GM12878 (cell line): ENCODE measurements at regions not wholly inside any gene's neighbourhood (a gene's known extent, or its start where the extent isn't known, plus 50 kb on each side); places are given as distances from the start of the nearest gene placed in this dataset.

Source experiments
- BCL11A ChIP-seq: IDR thresholded peaks from 2 replicates; pipeline ENCODE4 v1.6.1; 2011; ENCODE audit warnings: low read depth, low read length
- EGR1 ChIP-seq, 2 experiments: IDR thresholded peaks; 1 replicate in 1 of 2; 2 replicates in 1 of 2; pipeline ENCODE4 v1.6.1; 2011 to 2012; ENCODE audit warnings: low read depth in 2 of 2, low read length in 2 of 2, borderline replicate concordance in 1 of 2, mild to moderate bottlenecking in 1 of 2, moderate library complexity in 1 of 2
- TF ChIP-seq, protein P1 (sequence below): fragments of 450-650 bp; IDR thresholded peaks from 2 replicates; pipeline ENCODE4 v1.6.1; 2017; ENCODE audit warnings: mild to moderate bottlenecking
- TF ChIP-seq, protein P2 (sequence below), 3 experiments: IDR thresholded peaks in 2 of 3; conservative IDR thresholded peaks in 1 of 3; 2 replicates each; pipeline ENCODE4 v1.5.1; 2011; ENCODE audit warnings: low read depth in 3 of 3, low read length in 3 of 3, mild to moderate bottlenecking in 3 of 3, control low read depth in 2 of 3, moderate library complexity in 2 of 3, inconsistent platforms in 1 of 3, mixed read lengths in 1 of 3; ENCODE audit not compliant: control insufficient read depth in 2 of 3, insufficient read depth in 1 of 3; ENCODE audit errors: extremely low read depth in 1 of 3
- TF ChIP-seq, protein P3 (sequence below): IDR thresholded peaks from 2 replicates; pipeline ENCODE4 v1.6.1; 2012; ENCODE audit warnings: mild to moderate bottlenecking, low read depth, low read length
- TF ChIP-seq, protein P4 (sequence below): IDR thresholded peaks from 2 replicates; pipeline ENCODE4 v1.6.1; 2012; ENCODE audit warnings: low read depth, low read length, improper control_type of control experiment
- TF ChIP-seq, protein P5 (sequence below): fragments of 450-650 bp; IDR thresholded peaks from 2 replicates; pipeline ENCODE4 v1.6.1; 2016; ENCODE audit warnings: mild to moderate bottlenecking, moderate library complexity, borderline replicate concordance

DNA sequence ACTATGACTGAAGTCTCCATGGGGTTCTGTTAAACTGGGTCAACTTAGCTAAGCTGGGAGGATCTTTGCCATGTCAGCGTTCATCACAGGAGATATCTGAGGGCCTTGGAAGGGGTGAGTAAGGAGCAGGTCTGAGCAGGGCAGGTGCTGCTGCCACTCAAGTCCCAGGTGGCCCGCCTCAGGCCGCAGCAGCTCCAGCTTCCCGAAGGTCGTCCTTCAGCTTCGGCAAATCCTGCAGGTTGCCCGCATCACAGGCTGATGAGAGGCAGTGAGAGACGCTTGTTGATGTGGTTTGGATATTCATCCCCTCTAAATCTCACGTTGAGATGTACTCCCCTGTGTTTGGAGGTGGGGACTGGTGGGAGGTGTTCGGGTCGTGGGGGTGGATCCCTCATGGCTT is 166.6 kb downstream of the VAPA start:
- TF ChIP-seq, protein P1, sequence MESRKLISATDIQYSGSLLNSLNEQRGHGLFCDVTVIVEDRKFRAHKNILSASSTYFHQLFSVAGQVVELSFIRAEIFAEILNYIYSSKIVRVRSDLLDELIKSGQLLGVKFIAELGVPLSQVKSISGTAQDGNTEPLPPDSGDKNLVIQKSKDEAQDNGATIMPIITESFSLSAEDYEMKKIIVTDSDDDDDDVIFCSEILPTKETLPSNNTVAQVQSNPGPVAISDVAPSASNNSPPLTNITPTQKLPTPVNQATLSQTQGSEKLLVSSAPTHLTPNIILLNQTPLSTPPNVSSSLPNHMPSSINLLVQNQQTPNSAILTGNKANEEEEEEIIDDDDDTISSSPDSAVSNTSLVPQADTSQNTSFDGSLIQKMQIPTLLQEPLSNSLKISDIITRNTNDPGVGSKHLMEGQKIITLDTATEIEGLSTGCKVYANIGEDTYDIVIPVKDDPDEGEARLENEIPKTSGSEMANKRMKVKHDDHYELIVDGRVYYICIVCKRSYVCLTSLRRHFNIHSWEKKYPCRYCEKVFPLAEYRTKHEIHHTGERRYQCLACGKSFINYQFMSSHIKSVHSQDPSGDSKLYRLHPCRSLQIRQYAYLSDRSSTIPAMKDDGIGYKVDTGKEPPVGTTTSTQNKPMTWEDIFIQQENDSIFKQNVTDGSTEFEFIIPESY: no peak
- TF ChIP-seq, protein P2, sequence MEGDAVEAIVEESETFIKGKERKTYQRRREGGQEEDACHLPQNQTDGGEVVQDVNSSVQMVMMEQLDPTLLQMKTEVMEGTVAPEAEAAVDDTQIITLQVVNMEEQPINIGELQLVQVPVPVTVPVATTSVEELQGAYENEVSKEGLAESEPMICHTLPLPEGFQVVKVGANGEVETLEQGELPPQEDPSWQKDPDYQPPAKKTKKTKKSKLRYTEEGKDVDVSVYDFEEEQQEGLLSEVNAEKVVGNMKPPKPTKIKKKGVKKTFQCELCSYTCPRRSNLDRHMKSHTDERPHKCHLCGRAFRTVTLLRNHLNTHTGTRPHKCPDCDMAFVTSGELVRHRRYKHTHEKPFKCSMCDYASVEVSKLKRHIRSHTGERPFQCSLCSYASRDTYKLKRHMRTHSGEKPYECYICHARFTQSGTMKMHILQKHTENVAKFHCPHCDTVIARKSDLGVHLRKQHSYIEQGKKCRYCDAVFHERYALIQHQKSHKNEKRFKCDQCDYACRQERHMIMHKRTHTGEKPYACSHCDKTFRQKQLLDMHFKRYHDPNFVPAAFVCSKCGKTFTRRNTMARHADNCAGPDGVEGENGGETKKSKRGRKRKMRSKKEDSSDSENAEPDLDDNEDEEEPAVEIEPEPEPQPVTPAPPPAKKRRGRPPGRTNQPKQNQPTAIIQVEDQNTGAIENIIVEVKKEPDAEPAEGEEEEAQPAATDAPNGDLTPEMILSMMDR (IDR thresholded peaks at IDR 0.05 in 2 of 3, conservative IDR thresholded peaks at IDR 0.05 in 1 of 3; ENCODE audit: control insufficient read depth in 2 of 3, extremely low read depth in 1 of 3, insufficient read depth in 1 of 3, low read depth in 3 of 3, low read length in 3 of 3): no peak
- TF ChIP-seq, protein P3, sequence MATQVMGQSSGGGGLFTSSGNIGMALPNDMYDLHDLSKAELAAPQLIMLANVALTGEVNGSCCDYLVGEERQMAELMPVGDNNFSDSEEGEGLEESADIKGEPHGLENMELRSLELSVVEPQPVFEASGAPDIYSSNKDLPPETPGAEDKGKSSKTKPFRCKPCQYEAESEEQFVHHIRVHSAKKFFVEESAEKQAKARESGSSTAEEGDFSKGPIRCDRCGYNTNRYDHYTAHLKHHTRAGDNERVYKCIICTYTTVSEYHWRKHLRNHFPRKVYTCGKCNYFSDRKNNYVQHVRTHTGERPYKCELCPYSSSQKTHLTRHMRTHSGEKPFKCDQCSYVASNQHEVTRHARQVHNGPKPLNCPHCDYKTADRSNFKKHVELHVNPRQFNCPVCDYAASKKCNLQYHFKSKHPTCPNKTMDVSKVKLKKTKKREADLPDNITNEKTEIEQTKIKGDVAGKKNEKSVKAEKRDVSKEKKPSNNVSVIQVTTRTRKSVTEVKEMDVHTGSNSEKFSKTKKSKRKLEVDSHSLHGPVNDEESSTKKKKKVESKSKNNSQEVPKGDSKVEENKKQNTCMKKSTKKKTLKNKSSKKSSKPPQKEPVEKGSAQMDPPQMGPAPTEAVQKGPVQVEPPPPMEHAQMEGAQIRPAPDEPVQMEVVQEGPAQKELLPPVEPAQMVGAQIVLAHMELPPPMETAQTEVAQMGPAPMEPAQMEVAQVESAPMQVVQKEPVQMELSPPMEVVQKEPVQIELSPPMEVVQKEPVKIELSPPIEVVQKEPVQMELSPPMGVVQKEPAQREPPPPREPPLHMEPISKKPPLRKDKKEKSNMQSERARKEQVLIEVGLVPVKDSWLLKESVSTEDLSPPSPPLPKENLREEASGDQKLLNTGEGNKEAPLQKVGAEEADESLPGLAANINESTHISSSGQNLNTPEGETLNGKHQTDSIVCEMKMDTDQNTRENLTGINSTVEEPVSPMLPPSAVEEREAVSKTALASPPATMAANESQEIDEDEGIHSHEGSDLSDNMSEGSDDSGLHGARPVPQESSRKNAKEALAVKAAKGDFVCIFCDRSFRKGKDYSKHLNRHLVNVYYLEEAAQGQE: no peak
- TF ChIP-seq, protein P4, sequence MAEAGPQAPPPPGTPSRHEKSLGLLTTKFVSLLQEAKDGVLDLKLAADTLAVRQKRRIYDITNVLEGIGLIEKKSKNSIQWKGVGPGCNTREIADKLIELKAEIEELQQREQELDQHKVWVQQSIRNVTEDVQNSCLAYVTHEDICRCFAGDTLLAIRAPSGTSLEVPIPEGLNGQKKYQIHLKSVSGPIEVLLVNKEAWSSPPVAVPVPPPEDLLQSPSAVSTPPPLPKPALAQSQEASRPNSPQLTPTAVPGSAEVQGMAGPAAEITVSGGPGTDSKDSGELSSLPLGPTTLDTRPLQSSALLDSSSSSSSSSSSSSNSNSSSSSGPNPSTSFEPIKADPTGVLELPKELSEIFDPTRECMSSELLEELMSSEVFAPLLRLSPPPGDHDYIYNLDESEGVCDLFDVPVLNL: no peak
- TF ChIP-seq, protein P5, sequence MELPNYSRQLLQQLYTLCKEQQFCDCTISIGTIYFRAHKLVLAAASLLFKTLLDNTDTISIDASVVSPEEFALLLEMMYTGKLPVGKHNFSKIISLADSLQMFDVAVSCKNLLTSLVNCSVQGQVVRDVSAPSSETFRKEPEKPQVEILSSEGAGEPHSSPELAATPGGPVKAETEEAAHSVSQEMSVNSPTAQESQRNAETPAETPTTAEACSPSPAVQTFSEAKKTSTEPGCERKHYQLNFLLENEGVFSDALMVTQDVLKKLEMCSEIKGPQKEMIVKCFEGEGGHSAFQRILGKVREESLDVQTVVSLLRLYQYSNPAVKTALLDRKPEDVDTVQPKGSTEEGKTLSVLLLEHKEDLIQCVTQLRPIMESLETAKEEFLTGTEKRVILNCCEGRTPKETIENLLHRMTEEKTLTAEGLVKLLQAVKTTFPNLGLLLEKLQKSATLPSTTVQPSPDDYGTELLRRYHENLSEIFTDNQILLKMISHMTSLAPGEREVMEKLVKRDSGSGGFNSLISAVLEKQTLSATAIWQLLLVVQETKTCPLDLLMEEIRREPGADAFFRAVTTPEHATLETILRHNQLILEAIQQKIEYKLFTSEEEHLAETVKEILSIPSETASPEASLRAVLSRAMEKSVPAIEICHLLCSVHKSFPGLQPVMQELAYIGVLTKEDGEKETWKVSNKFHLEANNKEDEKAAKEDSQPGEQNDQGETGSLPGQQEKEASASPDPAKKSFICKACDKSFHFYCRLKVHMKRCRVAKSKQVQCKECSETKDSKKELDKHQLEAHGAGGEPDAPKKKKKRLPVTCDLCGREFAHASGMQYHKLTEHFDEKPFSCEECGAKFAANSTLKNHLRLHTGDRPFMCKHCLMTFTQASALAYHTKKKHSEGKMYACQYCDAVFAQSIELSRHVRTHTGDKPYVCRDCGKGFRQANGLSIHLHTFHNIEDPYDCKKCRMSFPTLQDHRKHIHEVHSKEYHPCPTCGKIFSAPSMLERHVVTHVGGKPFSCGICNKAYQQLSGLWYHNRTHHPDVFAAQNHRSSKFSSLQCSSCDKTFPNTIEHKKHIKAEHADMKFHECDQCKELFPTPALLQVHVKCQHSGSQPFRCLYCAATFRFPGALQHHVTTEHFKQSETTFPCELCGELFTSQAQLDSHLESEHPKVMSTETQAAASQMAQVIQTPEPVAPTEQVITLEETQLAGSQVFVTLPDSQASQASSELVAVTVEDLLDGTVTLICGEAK: no peak
- no peak for TF ChIP-seq EGR1 (IDR thresholded peaks at IDR 0.05; ENCODE audit: borderline replicate concordance in 1 of 2, low read depth in 2 of 2, low read length in 2 of 2)
- TF ChIP-seq BCL11A: no peak
